ENCODE measurements at regions not wholly inside any gene's neighbourhood (a gene's known extent, or its start where the extent isn't known, plus 50 kb on each side); places are given as distances from the start of the nearest gene placed in this dataset.

GRCh38 chr10:84863675-84864074, 535.3 kb downstream of the CCSER2 start:
- TF ChIP-seq CTCF (IDR thresholded peaks at IDR 0.05), result no peak
- TF ChIP-seq EP300 (IDR thresholded peaks at IDR 0.05), result no peak
- TF ChIP-seq POLR2AphosphoS5 (IDR thresholded peaks at IDR 0.05), result no peak

Measured in gastroesophageal sphincter (tissue), 3 donors.